ENCODE measurements at regions not wholly inside any gene's neighbourhood (a gene's known extent, or its start where the extent isn't known, plus 50 kb on each side); places are given as distances from the start of the nearest gene placed in this dataset.
A peak's percentile ranks its signal among the peaks of the same experiment; 100 is the strongest.

GRCh38 chr22:46026899-46027210 is 49.9 kb upstream of the WNT7B start:
- Histone ChIP-seq H3K27ac (peak overlapping the region in 3 of 4 donors; percentile 74 to 87 (median 81)), H3K27me3 (no peaks in the 10 kb centered on the region), H3K36me3 (no peaks in the 10 kb centered on the region), H3K4me1 (peaks cover 0 to 39% (median 10%) of the 10 kb centered on the region in 3 donors), H3K9me3 (no peaks in the 10 kb centered on the region), H3K4me3 (peak overlapping the region; percentile 32 to 62)
- ATAC-seq: no peak
- 40 to 45% methylated on average over 3 of the region's 3 CpGs for WGBS, 2 donors (ENCODE audit: low coverage in 1 of 2)
- no peak for TF ChIP-seq POLR2AphosphoS5 (IDR thresholded peaks at IDR 0.05)
- no peak for TF ChIP-seq EP300 (IDR thresholded peaks at IDR 0.05)
- no peak for TF ChIP-seq POLR2A (IDR thresholded peaks at IDR 0.05)
- TF ChIP-seq CTCF (IDR thresholded peaks at IDR 0.05): no peak

- peak overlapping the region; percentile 32 to 62 for H3K4me3 ChIP-seq
- H3K27ac ChIP-seq: peak overlapping the region; percentile 29 to 87 (median 78)
- no peaks in the 10 kb centered on the region for H3K36me3 ChIP-seq
- ATAC-seq: peak; percentile 71
- no peaks in the 10 kb centered on the region for H3K9me3 ChIP-seq
- WGBS, 2 donors (ENCODE audit: low coverage in 1 of 2): no CpG with 5 or more reads among the region's 89 CpGs
- TF ChIP-seq POLR2A (IDR thresholded peaks at IDR 0.05) (peak; percentile 42 to 51), EP300 (IDR thresholded peaks at IDR 0.05) (no peak), CTCF (IDR thresholded peaks at IDR 0.05) (peak in 3 of 4 experiments; percentile 42 to 61 (median 47)), POLR2AphosphoS5 (IDR thresholded peaks at IDR 0.05) (peak; percentile 54)
- peaks cover 0 to 39% (median 10%) of the 10 kb centered on the region in 3 donors for H3K4me1 ChIP-seq
- no peaks in the 10 kb centered on the region for H3K27me3 ChIP-seq
These were observed 50.5 kb upstream of the WNT7B start for GRCh38 chr22:46027211-46028105.

GRCh38 chr22:46028106-46028991 is 51.4 kb upstream of the WNT7B start:
- peak overlapping the region in 1 of 2 donors; percentile 62 for H3K4me3 ChIP-seq
- H3K27me3 ChIP-seq: no peaks in the 10 kb centered on the region
- no peak for TF ChIP-seq POLR2A (IDR thresholded peaks at IDR 0.05)
- TF ChIP-seq CTCF (IDR thresholded peaks at IDR 0.05): no peak
- no peak for TF ChIP-seq POLR2AphosphoS5 (IDR thresholded peaks at IDR 0.05)
- TF ChIP-seq EP300 (IDR thresholded peaks at IDR 0.05): no peak
- no peak for ATAC-seq
- no peaks in the 10 kb centered on the region for H3K36me3 ChIP-seq
- 63 to 88% methylated on average over 2 to 5 of the region's 16 CpGs for WGBS, 2 donors (ENCODE audit: low coverage in 1 of 2)
- peaks cover 0 to 31% (median 10%) of the 10 kb centered on the region in 3 donors for H3K4me1 ChIP-seq
- peak overlapping the region in 3 of 4 donors; percentile 74 to 87 (median 81) for H3K27ac ChIP-seq
- no peaks in the 10 kb centered on the region for H3K9me3 ChIP-seq

- TF ChIP-seq POLR2AphosphoS5 (IDR thresholded peaks at IDR 0.05) (no peak), CTCF (IDR thresholded peaks at IDR 0.05) (no peak)
- WGBS, 2 donors (ENCODE audit: low coverage in 1 of 2): 87 to 94% methylated on average over 5 to 7 of the region's 8 CpGs
- no peaks in the 10 kb centered on the region for H3K9me3 ChIP-seq
- peak overlapping the region in 1 of 4 donors; percentile 87 for H3K27ac ChIP-seq
- peaks cover 0 to 24% (median 10%) of the 10 kb centered on the region in 3 donors for H3K4me1 ChIP-seq
- no peak for ATAC-seq
- H3K27me3 ChIP-seq: no peaks in the 10 kb centered on the region
- H3K4me3 ChIP-seq: no peak overlapping the region
- H3K36me3 ChIP-seq: no peaks in the 10 kb centered on the region
These were observed 52.1 kb upstream of the WNT7B start for GRCh38 chr22:46029036-46029435.

All from gastroesophageal sphincter (tissue), 4 donors.